Colonic mucosa (tissue), 4 donors: ENCODE measurements at regions not wholly inside any gene's neighbourhood (a gene's known extent, or its start where the extent isn't known, plus 50 kb on each side); places are given as distances from the start of the nearest gene placed in this dataset.

Experiments used
- DNase-seq: peaks from one replicate; pipeline ENCODE4 v3.0.0-alpha.2; 2020
- H3K27ac ChIP-seq: fragments of 200-600 bp; one replicate; pipeline ENCODE4 v1.8.0; 2021
- H3K27me3 ChIP-seq: fragments of 200-600 bp; one replicate; pipeline ENCODE4 v1.8.0; 2021
- H3K36me3 ChIP-seq: fragments of 200-600 bp; one replicate; pipeline ENCODE4 v1.8.0; 2021
- H3K4me1 ChIP-seq: fragments of 200-600 bp; one replicate; pipeline ENCODE4 v1.8.0; 2021; ENCODE audit warnings: mild to moderate bottlenecking
- H3K4me3 ChIP-seq: fragments of 200-600 bp; one replicate; pipeline ENCODE4 v1.8.0; 2021
- H3K9ac ChIP-seq, 2 donors: one replicate each; pipeline ENCODE4 v1.7.0; 2013; ENCODE audit warnings: control low read depth in 2 of 2, low read depth in 2 of 2, low read length in 2 of 2
- H3K9me3 ChIP-seq: fragments of 200-600 bp; one replicate; pipeline ENCODE4 v1.8.0; 2021
- intact Hi-C: fragments of 100-400 bp; cut with DNase I; formaldehyde crosslinking; loops from one replicate; pipeline ENCODE4 v1.14.1; 2022
- TF ChIP-seq, protein P1 (sequence below): fragments of 200-600 bp; IDR thresholded peaks from one replicate; pipeline ENCODE4 v1.8.0; 2022; ENCODE audit warnings: antibody characterized with exemption, mild to moderate bottlenecking
- donor health status: healthy.
- donor health status: DM: no; HTN: no; CAD: no.
- donor health status: DM: no; HTN: no; CAD: no.

- Histone ChIP-seq H3K9ac (no peak overlapping the region), H3K36me3 (no peaks in the 10 kb centered on the region), H3K9me3 (no peaks in the 10 kb centered on the region), H3K27ac (no peak overlapping the region), H3K27me3 (no peaks in the 10 kb centered on the region), H3K4me1 (no peaks in the 10 kb centered on the region), H3K4me3 (no peak overlapping the region)
- TF ChIP-seq, protein P1, sequence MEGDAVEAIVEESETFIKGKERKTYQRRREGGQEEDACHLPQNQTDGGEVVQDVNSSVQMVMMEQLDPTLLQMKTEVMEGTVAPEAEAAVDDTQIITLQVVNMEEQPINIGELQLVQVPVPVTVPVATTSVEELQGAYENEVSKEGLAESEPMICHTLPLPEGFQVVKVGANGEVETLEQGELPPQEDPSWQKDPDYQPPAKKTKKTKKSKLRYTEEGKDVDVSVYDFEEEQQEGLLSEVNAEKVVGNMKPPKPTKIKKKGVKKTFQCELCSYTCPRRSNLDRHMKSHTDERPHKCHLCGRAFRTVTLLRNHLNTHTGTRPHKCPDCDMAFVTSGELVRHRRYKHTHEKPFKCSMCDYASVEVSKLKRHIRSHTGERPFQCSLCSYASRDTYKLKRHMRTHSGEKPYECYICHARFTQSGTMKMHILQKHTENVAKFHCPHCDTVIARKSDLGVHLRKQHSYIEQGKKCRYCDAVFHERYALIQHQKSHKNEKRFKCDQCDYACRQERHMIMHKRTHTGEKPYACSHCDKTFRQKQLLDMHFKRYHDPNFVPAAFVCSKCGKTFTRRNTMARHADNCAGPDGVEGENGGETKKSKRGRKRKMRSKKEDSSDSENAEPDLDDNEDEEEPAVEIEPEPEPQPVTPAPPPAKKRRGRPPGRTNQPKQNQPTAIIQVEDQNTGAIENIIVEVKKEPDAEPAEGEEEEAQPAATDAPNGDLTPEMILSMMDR: no peak
- no peak for DNase-seq
- intact Hi-C loops: no loop called here
Measured at GRCh38 chr2:10964052-10964790, 52.5 kb downstream of the KCNF1 start.

GRCh38 chr2:10965241-10965843, 53.6 kb downstream of the KCNF1 start:
- Histone ChIP-seq H3K4me1 (no peaks in the 10 kb centered on the region), H3K4me3 (no peak overlapping the region), H3K9me3 (no peaks in the 10 kb centered on the region), H3K9ac (no peak overlapping the region), H3K27me3 (no peaks in the 10 kb centered on the region), H3K36me3 (no peaks in the 10 kb centered on the region), H3K27ac (no peak overlapping the region)
- TF ChIP-seq, protein P1: no peak
- no peak for DNase-seq
- intact Hi-C loops: no loop called here

DNA sequence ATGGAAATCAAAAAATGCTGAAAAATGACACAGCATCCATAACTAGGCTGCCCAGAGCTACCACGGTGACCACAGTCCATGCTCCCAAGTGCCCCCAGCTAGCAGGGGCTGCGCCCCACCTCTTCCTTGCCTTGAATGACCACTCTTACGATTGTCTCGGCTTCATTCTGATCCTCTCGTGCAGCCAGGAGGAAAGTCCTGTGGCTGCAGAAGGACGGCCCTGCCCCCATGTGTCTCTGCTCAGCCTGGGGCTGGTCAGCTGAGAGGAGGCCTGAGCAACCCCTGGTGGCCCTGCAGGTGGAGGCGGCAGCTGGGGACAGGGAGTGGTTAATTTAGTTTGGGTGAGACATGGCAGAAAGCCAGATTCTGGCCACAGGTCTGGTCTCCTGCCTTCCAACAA, 54.3 kb downstream of the KCNF1 start:
- no peak for DNase-seq
- intact Hi-C loops: no loop called here
- no peaks in the 10 kb centered on the region for H3K27me3 ChIP-seq
- no peak overlapping the region for H3K9ac ChIP-seq
- H3K9me3 ChIP-seq: no peaks in the 10 kb centered on the region
- H3K4me3 ChIP-seq: no peak overlapping the region
- TF ChIP-seq, protein P1: no peak
- no peak overlapping the region for H3K27ac ChIP-seq
- no peaks in the 10 kb centered on the region for H3K4me1 ChIP-seq
- no peaks in the 10 kb centered on the region for H3K36me3 ChIP-seq

GRCh38 chr2:10966741-10967140, 55.0 kb downstream of the KCNF1 start:
- Histone ChIP-seq H3K9me3 (no peaks in the 10 kb centered on the region), H3K27ac (no peak overlapping the region), H3K9ac (no peak overlapping the region), H3K4me3 (no peak overlapping the region), H3K27me3 (no peaks in the 10 kb centered on the region), H3K36me3 (no peaks in the 10 kb centered on the region), H3K4me1 (no peaks in the 10 kb centered on the region)
- DNase-seq: no peak
- intact Hi-C loops: no loop called here
- TF ChIP-seq, protein P1: no peak

DNA sequence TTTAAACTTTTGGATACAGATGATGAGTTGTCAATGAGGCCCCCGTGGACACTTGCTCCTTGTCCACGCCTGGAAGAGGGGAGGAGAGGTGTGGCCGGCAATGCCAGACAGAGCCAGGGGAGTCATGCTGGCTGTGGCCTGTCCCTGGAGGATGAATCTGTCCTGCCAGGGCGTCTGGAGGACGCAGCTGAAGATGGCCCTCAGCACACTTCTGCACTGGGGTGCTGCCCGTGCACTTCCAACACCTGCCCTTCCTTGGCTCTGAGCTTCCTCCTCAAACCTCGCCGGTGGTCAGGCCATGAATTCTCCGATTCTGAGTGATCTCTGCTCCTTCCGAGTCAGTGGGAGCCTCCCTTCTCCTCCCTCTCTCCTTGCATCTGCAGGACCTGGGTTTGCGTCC, 56.4 kb downstream of the KCNF1 start:
- no peaks in the 10 kb centered on the region for H3K9me3 ChIP-seq
- H3K4me1 ChIP-seq: no peaks in the 10 kb centered on the region
- TF ChIP-seq, protein P1: no peak
- H3K36me3 ChIP-seq: no peaks in the 10 kb centered on the region
- no peak for DNase-seq
- H3K4me3 ChIP-seq: no peak overlapping the region
- no peak overlapping the region for H3K27ac ChIP-seq
- intact Hi-C loops: no loop called here
- H3K27me3 ChIP-seq: no peaks in the 10 kb centered on the region
- no peak overlapping the region for H3K9ac ChIP-seq
